Medulla oblongata (tissue), 1 donor: ENCODE measurements at regions not wholly inside any gene's neighbourhood (a gene's known extent, or its start where the extent isn't known, plus 50 kb on each side); places are given as distances from the start of the nearest gene placed in this dataset.

Experiments used
- DNase-seq: peaks from one replicate; pipeline ENCODE4 v3.0.0-alpha.2; 2015; ENCODE audit errors: extremely low spot score

DNA sequence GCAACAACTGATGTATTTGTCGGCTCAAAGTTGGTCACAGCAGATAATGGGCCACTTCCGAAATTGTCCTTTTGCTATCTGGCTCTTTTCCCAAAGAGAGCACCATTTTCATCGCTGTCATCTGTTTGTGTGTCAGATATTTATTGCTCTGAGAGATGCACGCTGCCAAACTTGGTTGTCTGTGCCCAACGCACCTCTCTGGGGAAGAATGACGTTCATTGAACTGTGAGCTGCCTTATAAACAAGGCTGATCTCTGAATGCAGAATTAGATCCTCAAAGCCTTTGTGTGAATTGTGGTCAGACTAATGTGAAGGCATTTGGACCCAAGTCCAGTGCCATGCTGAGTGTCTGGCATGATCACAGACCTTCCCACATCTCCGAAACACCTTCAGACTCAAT lies 174.7 kb upstream of the LYZL1 start:
- DNase-seq: peak; percentile 14

DNA sequence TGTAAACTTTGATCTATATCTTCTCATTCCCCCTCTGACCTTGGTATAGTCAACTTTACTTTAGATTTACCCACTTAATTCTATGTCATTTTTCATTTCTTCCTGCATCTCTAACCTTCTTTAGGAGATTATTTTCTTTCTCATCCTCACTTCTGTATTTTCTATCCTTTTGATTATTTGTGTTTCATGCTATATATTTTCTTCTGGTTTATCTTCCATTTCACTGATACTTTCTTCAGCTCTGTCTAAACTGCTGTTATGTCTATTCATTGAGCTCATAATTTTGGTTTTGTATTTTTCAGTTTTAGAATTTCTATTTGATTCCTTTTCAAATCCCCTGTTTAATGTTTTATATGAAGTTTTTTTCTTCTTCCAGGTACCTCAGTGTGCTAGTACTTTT lies 171.1 kb upstream of the LYZL1 start:
- DNase-seq: no peak

DNA sequence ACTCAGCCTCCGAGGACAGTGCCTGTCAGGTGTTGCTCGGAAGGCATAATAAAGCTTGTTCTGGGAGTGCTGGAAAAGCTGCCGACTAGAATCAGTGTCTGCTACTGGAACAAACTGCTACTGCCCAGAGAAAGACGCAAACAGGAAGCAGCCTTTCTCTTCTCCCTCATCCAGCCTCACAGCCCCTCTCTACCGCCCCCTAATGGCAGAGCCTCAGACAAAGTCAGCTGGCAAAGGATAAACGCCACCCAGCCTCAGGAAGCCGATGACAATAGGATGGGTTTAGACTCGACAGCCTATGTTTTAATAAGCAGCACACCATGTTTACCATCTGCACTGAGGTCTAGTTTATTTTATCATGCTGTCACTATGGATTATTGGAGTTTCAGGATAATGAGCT lies 169.5 kb upstream of the LYZL1 start:
- peak; percentile 30 for DNase-seq

DNA sequence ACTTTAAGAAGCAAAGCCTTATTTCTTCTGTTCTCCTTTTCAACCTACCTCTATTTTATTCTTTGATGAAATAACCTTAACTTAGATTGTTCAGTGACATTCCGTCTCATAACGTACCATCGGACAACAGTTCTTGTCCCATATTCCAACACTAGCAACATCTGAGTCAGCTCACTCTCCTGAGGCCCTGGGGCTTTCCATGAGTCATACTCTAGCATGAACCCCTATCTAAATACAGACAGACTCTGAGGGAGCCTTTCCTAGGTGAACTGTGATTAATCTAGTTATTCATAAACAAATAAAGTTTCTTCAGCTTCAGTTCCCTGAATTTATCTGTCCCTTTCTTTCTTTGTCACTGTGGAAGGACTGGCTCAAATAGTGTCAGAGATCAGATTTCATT lies 168.7 kb upstream of the LYZL1 start:
- no peak for DNase-seq

DNA sequence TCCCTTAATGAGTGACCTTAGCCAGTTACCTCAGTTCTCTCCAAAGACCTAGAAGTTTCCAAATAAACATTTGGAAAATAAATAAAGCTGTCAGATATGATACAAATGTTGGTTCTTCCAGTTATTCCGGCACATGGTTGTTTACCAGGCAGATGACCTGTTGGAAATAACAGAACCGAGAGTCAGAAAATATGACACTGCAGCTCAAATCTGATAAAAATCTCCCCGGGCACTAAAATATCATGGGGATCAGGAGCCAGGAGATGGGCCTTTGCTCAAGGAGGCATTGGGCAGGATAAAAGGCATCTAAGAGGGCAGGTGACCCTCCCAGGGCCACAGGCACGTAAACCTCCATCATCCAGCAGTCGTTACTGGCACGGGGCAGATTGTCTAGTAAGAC lies 164.0 kb upstream of the LYZL1 start:
- DNase-seq: no peak

DNA sequence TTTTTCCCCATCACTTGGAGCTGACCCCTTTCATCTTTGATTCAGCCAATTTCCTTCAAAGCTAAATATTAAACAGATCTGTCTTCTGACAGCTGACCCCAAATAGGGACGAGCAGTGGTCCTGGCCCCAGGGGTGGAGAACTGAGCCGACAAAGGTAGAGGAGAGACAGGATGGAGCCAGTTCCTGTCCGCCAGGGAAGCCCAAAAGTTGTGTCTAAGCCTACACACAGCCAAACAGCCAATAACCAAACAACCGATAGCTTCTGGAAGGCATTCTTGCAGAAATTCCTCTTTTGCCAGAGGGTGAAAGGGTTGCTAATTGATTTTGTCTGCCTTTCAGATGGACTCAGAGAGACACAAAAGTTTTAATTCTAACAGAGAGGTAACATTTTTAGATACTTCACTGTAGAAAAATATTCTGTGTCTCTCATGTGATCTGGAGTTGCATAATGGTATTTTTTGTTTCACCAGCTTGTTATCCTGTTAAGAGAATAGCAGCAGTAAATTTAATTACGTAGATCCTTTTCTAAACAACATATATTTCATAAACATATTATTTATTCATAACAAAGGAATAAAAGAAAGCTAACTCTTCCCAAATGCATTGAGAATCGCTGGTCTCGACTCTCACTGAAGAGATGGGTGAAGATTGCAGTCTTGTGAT lies 161.7 kb upstream of the LYZL1 start:
- no peak for DNase-seq

DNA sequence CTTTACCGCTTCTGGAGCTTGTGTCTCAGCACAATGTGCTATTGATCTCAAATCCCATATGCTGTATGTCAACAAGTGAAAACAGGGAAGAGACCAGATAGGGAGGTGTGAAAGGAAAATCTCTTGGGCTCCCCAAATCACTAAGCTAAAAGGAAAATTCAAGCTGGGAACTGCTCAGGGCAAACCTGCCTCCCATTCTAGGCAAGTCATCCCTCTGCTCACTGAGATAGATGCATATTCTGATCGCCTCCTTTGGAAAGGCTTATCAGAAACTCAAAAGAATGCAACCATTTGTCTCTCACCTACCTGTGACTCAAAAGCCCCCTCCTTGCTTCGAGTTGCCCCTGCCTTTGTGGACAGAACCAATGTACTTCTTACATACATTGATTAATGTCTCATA lies 161.1 kb upstream of the LYZL1 start:
- DNase-seq: no peak

DNA sequence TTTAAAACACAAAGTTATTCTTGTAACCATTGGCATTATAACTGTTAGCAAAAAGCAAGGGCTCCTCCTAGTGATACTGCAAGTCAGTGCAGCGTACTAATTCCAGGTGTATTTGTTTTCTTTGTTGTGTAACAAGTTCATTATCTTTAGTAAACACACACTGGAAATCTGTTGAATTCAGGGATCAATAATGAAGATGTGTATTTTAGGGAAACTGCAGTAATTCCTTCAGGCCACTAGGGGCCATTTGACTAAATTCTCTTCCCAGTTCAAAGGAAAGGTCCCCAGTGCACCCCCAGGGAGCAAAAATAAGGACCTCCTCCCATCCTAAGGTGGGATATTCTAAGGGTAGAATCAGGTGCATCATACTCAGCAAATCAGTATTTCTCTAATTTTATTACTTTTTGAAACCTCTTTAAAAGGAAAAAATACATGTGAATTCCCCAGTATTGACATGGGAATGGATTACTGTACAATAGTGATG lies 158.6 kb upstream of the LYZL1 start:
- peak; percentile 30 for DNase-seq

DNA sequence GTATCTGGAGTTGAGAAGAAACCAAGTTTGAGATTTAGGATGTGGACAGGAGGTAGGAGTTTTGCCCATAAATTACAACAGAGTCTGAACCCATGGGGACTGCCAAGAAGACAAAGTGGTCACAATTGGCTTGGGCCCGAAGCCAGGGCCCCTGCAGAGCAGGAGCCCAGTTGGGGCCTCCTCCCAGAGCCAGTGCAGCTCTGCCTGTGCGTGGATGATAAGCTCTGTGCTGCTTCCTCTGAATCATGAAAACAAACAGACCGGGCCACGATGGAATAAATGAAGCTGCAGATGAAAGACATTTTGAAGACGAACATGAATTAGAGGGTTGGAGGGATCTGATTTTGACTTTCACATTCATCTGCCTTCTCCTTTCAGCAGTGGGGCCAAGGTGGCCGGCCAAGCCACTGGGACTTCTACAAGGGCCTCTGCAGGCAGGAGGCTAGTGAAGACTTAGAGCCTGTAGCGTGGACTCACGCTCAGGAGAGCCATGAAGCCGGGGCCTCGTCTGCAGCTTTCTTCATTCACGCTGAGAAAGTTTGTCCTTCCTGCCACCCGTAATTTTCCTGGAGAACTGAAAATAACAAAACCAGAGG lies 156.8 kb upstream of the LYZL1 start:
- DNase-seq: no peak

DNA sequence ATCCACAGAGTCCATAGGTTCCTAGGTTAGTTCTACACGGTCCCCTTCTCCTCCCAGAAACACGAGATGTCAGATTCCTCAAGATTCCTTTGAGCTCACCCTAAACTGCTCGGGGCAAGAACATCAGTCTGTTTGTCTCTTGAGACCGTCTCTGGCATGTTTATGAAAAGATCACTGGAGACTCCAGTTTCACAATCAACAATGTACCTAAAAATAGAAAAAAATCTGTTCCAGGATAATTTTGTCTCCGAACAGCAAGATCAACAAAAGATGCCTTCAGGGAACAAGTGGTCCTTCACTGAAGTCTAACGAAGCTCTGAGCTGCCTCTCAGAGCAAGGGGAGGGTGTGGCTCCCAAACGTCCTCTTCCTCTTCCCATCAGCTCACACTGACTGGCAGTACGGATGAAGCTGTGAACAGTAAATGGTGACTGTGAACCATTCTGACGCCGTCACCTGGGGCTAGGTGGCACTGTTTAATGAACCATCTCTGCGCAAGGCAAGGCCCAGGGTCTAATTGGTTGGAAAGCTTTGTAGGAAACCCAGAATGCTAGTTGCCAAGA lies 156.2 kb upstream of the LYZL1 start:
- no peak for DNase-seq

DNA sequence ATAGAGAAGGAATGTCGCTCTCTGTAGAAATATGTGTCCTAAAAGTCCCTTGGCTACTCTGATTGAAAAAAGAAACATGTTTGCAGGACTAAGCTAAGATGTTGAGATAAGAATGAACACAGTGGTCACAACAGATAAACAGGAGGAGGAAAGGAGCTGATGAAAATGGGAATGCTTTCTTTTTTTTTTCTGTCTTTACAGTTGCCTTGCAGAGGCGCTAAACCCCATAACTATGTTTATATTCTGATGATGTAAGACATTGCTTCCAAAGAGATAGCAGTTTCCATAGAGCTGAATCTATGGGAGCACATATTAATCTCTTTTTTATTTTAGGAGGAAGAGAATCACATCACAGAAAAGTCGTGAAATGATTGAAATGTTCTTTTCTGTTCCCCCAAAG lies 153.5 kb upstream of the LYZL1 start:
- DNase-seq: no peak

DNA sequence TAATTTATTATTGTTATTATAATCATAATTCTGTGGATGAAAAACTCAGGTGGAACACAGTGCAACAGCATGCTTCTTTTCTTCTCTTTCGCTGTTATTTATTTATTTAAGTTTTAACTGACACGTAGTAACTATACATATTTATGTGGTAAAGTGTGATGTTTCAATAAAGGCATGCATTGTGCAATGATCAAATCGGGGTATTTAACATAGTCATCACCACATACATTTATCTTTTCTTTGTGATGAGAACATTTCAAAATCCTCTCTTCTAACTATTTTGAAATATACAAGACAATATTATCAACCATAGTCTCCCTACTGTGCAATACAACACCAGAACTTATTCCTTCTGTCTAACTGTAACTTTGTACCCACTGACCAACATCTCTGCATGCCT lies 152.5 kb upstream of the LYZL1 start:
- no peak for DNase-seq

DNA sequence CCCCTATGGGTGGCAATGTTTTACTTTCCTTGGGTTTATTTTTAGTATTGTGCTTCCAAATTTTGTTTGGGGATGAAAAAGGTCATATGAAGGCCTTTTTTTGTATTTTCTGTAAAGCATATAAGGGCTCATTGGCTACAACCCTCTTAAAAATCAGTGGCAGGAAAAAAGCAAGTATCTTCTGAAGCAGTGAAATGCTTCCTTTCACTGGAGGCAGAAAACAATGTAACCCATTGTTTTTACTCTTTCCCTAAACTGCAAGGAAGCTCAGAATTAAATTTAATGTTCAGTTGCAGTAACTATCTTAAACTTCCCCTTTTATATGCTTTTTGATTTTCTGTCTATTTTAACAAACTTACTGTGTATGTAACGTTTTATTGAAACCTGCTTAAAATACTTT lies 148.7 kb upstream of the LYZL1 start:
- peak; percentile 46 for DNase-seq

DNA sequence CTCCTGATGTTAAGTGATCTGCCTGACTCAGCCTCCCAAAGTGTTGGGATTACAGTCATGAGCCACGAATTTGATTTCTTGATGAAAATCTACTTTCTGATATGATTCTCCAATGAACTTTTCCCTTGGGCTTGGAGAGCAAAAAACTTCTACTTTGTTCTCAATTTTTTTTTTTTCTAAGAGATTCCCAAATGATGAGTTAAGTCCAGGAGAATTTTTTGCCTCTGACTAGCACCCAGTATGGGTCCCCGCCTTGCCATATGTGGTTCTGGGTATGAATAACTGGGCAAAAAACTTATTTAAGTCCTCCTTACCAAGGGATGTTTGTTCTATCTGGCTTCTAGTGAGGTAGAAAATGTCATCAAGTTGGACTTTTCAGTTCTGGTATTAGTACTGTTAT lies 147.9 kb upstream of the LYZL1 start:
- no peak for DNase-seq

DNA sequence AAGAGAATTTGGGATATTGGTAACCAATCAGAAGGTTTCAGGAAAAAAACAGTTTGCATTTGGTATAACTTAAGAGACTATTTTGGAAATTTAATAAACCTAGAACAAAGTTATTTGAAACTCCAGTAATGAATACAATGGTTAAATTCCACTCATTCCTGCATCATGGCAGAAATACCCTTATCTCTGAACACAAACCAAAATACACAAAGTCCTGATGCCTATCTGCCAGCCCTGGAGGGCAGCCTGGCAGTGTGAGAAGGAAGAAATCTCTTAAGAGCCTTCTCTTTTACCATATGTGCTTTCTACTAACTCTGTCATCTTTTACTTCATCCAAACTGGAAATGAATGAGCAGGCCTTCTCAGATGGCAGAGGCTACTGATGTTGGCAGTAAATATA lies 147.1 kb upstream of the LYZL1 start:
- no peak for DNase-seq

DNA sequence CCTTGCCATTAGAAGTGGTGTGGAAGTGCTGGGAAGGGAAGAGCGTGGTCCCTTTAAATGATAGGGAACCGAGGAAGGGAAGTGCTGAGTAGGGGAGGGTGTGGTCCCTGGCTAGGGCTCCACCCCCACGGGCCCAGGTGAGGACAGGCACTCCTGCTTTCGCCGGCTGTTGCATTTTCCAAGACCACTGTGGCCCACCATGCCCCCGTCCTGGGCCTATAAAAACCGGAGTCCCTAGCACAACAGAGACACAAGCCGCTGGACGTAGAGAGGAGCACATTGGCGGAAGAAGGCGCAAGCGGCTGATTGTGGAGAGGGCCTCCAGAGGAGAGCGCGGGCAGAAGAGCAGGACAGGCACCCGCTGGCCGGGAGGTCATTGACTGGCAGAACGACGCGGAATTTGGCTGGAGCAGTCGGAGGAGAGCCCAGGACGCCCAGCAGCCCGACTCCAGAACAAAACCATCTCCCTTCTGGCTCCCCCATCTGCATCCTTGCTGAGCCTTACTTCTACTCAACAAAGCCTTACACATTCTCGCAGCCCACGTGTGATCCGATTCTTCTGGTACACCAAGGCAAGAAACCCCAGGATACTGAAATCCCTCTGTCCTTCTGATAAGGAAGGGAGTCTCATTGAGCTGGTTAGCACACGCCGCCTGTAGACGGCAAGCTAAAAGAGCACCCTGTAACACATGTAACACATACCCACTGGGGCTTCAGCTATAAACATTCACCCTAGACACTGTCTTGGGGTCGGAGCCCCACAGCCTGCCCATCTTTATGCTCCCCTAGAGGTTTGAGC lies 146.2 kb upstream of the LYZL1 start:
- no peak for DNase-seq

DNA sequence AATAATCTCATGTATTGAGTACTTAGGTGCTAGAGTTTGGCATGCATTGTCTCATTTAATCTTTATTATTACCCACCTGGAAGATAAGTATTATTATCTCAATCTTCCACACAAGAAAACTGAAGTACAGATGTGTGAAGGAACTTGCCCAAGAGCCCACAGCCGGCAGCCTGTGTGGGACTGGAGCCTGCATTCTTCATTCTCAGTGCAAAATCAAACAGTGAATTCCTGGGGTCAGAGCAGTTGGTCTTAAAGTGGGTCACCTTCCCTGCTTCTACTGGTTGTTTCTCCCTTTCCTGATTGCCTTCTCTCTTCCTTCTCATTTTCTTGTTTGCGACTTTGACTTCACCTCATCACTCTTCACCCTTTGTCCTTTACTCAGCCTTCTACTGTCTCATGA lies 144.7 kb upstream of the LYZL1 start:
- no peak for DNase-seq

DNA sequence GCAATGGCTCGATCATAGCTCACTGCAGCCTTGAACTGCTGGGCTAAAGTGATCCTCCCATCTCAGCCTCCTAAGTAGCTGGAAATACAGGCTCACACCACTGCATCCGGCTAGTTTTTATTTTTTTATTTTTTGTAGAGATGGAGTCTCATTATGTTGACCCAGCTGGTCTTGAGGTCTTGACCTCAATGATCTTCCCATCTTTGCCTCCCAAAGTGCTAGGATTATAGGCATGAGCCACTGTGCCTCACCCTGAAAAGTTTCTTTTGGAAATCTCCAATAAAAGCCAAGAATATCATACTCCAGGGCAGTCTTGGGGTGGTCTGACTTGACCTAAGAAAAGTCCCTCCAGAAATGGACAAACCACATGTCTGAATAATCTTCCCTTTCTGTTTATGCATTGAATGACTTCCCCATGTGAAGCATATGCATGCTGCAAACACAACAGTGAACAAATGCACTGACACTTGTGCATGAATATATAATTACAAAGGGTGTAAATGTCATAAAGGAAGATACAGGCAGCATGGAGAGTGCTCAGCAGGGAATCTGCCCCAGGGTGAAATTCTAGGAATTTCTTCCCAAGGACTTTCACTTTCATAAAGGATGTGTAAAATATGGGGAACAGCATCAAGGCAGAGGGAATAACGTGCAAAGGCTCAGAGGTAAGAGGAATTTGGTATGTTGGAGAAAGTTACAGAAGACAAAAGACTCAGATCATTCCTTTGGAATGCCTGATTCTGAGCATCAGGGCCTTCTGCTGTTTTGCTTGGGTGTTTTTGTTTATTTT lies 142.4 kb upstream of the LYZL1 start:
- DNase-seq: no peak

DNA sequence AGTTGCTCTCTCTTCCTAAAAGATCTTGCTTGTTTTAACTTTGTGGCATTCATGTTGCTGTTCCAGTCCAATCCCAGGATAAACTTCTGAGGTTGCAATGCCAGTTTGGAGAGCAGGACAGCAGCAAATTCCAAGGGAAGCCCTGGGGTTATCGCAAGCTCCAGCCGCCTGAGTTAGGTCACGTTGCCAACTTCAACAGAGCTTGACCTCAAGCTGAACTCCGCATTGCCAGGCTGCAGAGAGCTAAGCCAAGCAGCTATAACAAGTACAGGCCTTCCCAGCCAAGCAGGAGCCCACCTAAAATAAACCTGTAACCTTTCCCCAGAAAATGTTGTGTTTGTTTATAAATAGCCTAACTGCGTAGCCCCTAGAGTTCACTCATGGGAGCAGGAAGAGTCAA lies 138.9 kb upstream of the LYZL1 start:
- no peak for DNase-seq

DNA sequence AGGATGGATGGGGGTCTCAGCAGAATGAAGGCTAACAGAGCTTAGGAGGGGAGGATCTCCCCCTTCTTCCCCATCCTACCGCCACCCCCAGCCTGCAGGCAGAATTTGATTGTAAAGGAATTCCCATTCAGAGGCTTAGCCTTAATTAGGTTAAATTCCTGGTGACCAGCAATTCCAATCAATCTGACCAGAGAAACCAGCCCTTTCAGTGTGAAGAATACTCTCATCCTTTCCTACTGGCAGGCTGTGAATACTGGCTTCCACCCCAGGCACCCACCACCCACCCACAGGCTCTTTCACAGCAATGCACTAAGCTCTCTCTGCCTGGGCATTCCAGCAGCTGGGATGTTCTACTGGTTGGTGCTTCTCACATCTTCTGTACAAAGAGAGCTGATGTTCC lies 137.9 kb upstream of the LYZL1 start:
- no peak for DNase-seq

DNA sequence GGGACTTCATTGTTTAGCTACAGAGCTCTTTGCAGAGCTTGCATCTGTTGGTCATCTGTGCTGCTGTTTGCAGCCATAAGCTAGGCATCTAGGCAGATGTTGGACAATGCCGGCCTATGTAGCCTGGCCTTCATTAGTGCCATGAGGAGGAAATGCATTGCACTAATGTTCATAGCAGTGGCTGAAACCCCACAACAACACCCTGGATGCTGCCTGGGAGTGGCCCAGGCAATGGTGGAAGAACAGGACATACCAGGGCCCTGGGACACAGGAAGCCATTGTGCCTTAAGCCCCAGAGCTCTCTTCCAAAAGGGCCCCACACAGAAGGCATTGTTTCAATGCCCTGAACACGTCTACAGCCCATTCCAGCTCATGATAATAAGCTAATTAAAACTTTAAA lies 131.5 kb upstream of the LYZL1 start:
- peak; percentile 64 for DNase-seq

DNA sequence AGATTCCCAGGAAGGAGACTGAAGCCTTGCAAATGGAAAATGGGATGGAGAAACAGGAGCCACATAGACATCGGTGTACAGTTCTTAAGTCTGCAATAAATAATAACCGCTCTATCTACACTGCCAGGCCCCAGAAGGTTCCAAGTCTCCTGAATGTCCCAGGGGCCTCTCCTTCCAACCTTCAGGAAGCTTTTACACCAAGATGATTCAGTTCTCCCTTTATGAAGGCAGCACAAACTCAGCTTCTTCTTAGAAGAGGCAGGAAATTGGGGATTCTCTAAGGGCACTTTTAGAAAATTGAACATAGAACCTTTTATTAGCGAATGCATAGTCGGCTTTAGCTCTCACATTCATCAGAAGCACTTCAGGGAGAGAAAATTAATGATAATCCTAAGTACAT lies 130.8 kb upstream of the LYZL1 start:
- DNase-seq: no peak
